ENCODE measurements at regions not wholly inside any gene's neighbourhood (a gene's known extent, or its start where the extent isn't known, plus 50 kb on each side); places are given as distances from the start of the nearest gene placed in this dataset.

GRCh38 chr17:34823023-34823422, 138.2 kb downstream of the CCT6B start:
- H3K27ac Mint-ChIP-seq (ENCODE audit: unreplicated experiment), result no peak overlapping the region
- peaks cover 17% of the 10 kb centered on the region for H3K4me1 Mint-ChIP-seq (ENCODE audit: low read depth, unreplicated experiment)
- H3K9me3 Mint-ChIP-seq (ENCODE audit: unreplicated experiment), result peaks cover 8% of the 10 kb centered on the region
- no peak overlapping the region for H3K4me3 Mint-ChIP-seq (ENCODE audit: unreplicated experiment)
- no peak for TF ChIP-seq CTCF (IDR thresholded peaks at IDR 0.05; ENCODE audit: partially characterized antibody, unreplicated experiment)
- DNase-seq, result no peak
- no peaks in the 10 kb centered on the region for H3K36me3 Mint-ChIP-seq (ENCODE audit: unreplicated experiment)
- H3K27me3 Mint-ChIP-seq (ENCODE audit: unreplicated experiment), result peaks cover 8% of the 10 kb centered on the region

GRCh38 chr17:34822007-34822739, 139.1 kb downstream of the CCT6B start:
- DNase-seq, result no peak
- Mint-ChIP-seq H3K9me3 (ENCODE audit: unreplicated experiment) (peaks cover 8% of the 10 kb centered on the region), H3K4me3 (ENCODE audit: unreplicated experiment) (no peak overlapping the region), H3K4me1 (ENCODE audit: low read depth, unreplicated experiment) (peaks cover 19% of the 10 kb centered on the region), H3K27me3 (ENCODE audit: unreplicated experiment) (peaks cover 9% of the 10 kb centered on the region), H3K27ac (ENCODE audit: unreplicated experiment) (no peak overlapping the region), H3K36me3 (ENCODE audit: unreplicated experiment) (no peaks in the 10 kb centered on the region)
- no peak for TF ChIP-seq CTCF (IDR thresholded peaks at IDR 0.05; ENCODE audit: partially characterized antibody, unreplicated experiment)

- no peak overlapping the region for H3K4me3 Mint-ChIP-seq (ENCODE audit: unreplicated experiment)
- H3K4me1 Mint-ChIP-seq (ENCODE audit: low read depth, unreplicated experiment), result peaks cover 23% of the 10 kb centered on the region
- H3K27ac Mint-ChIP-seq (ENCODE audit: unreplicated experiment), result no peak overlapping the region
- no peaks in the 10 kb centered on the region for H3K36me3 Mint-ChIP-seq (ENCODE audit: unreplicated experiment)
- TF ChIP-seq CTCF (IDR thresholded peaks at IDR 0.05; ENCODE audit: partially characterized antibody, unreplicated experiment), result no peak
- H3K9me3 Mint-ChIP-seq (ENCODE audit: unreplicated experiment), result peaks cover 8% of the 10 kb centered on the region
- DNase-seq, result no peak
- H3K27me3 Mint-ChIP-seq (ENCODE audit: unreplicated experiment), result peaks cover 9% of the 10 kb centered on the region
These were observed 140.3 kb downstream of the CCT6B start for GRCh38 chr17:34820922-34821321.

- no peak for TF ChIP-seq CTCF (IDR thresholded peaks at IDR 0.05; ENCODE audit: partially characterized antibody, unreplicated experiment)
- peaks cover 8% of the 10 kb centered on the region for H3K9me3 Mint-ChIP-seq (ENCODE audit: unreplicated experiment)
- H3K4me1 Mint-ChIP-seq (ENCODE audit: low read depth, unreplicated experiment), result peaks cover 29% of the 10 kb centered on the region
- no peak overlapping the region for H3K27ac Mint-ChIP-seq (ENCODE audit: unreplicated experiment)
- H3K36me3 Mint-ChIP-seq (ENCODE audit: unreplicated experiment), result no peaks in the 10 kb centered on the region
- DNase-seq, result no peak
- H3K4me3 Mint-ChIP-seq (ENCODE audit: unreplicated experiment), result no peak overlapping the region
- H3K27me3 Mint-ChIP-seq (ENCODE audit: unreplicated experiment), result peaks cover 9% of the 10 kb centered on the region
These were observed 140.9 kb downstream of the CCT6B start for GRCh38 chr17:34820248-34820801.

All from glutamatergic neuron (in vitro differentiated cells).